Tibial nerve (tissue), 4 donors: ENCODE measurements at regions not wholly inside any gene's neighbourhood (a gene's known extent, or its start where the extent isn't known, plus 50 kb on each side); places are given as distances from the start of the nearest gene placed in this dataset.

Experiments
- DNase-seq, 2 donors: peaks; one replicate each; pipeline ENCODE4 v3.0.0-alpha.2; 2019; ENCODE audit warnings: low spot score in 2 of 2
- H3K27ac ChIP-seq, 4 donors: fragments of 200-600 bp; sonication (generic) in 3 of 4; one replicate each; pipeline ENCODE4 v1.5.1; 2017 to 2019; ENCODE audit warnings: mild to moderate bottlenecking in 1 of 4
- H3K27me3 ChIP-seq, 2 donors: fragments of 200-600 bp; sonication (generic) in 1 of 2; one replicate each; pipeline versions ENCODE4 v1.5.1 to v1.6.0; 2017 to 2019
- H3K36me3 ChIP-seq, 3 donors: fragments of 200-600 bp; sonication (generic); one replicate each; pipeline ENCODE4 v1.5.1; 2018 to 2019
- H3K4me1 ChIP-seq, 4 donors: fragments of 200-600 bp; sonication (generic) in 3 of 4; one replicate each; pipeline ENCODE4 v1.5.1; 2017 to 2019
- H3K4me3 ChIP-seq, 4 donors: fragments of 200-600 bp; sonication (generic) in 3 of 4; one replicate each; pipeline ENCODE4 v1.5.1; 2017 to 2019; ENCODE audit warnings: mild to moderate bottlenecking in 1 of 4, moderate library complexity in 1 of 4
- H3K9me3 ChIP-seq, 4 donors: fragments of 200-600 bp; sonication (generic) in 3 of 4; one replicate each; pipeline ENCODE4 v1.5.1; 2017 to 2019
- CTCF ChIP-seq, 5 experiments: fragments of 200-600 bp in 3 of 5; fragments of 450-650 bp in 2 of 5; sonication (generic) in 3 of 5; IDR thresholded peaks; one replicate each; pipeline ENCODE4 v1.5.1; 2016 to 2019; ENCODE audit warnings: antibody characterized with exemption in 5 of 5, mild to moderate bottlenecking in 3 of 5, moderate library complexity in 2 of 5
- EP300 ChIP-seq, 2 donors: sonication (generic); formaldehyde crosslinking; IDR thresholded peaks; one replicate each; pipeline ENCODE4 v1.6.1; 2017; ENCODE audit warnings: antibody characterized with exemption in 2 of 2, mild to moderate bottlenecking in 1 of 2
- POLR2A ChIP-seq, 2 donors: fragments of 450-650 bp; IDR thresholded peaks; one replicate each; pipeline ENCODE4 v1.6.1; 2017; ENCODE audit warnings: antibody characterized with exemption in 2 of 2, mild to moderate bottlenecking in 2 of 2, moderate library complexity in 2 of 2
- WGBS, 2 donors: methylation state at CpG; one replicate each; pipeline ENCODE4 v1.1.5; 2018; 5-methylcytosine and 5-hydroxymethylcytosine counted together

- DNase-seq: no peak
- TF ChIP-seq POLR2A (IDR thresholded peaks at IDR 0.05): no peak
- no peak for TF ChIP-seq EP300 (IDR thresholded peaks at IDR 0.05)
- TF ChIP-seq CTCF (IDR thresholded peaks at IDR 0.05): no peak
- no peaks in the 10 kb centered on the region for H3K9me3 ChIP-seq
- H3K27me3 ChIP-seq: no peaks in the 10 kb centered on the region
- H3K27ac ChIP-seq: no peak overlapping the region
- H3K36me3 ChIP-seq: no peaks in the 10 kb centered on the region
- H3K4me3 ChIP-seq: no peak overlapping the region
- H3K4me1 ChIP-seq: no peaks in the 10 kb centered on the region
- 81 to 89% methylated on average over 2 of the region's 2 CpGs for WGBS, 2 donors
Measured at GRCh38 chr6:98024359-98024758, 741.3 kb upstream of the MMS22L start.

- TF ChIP-seq EP300 (IDR thresholded peaks at IDR 0.05): no peak
- Histone ChIP-seq H3K36me3 (no peaks in the 10 kb centered on the region), H3K27me3 (no peaks in the 10 kb centered on the region), H3K27ac (no peak overlapping the region), H3K9me3 (no peaks in the 10 kb centered on the region), H3K4me3 (no peak overlapping the region), H3K4me1 (no peaks in the 10 kb centered on the region)
- 83 to 84% methylated on average over 2 of the region's 2 CpGs for WGBS, 2 donors
- no peak for DNase-seq
Measured at GRCh38 chr6:98027898-98028297, 744.9 kb upstream of the MMS22L start.

GRCh38 chr6:98033617-98034016 is 750.6 kb upstream of the MMS22L start:
- Histone ChIP-seq H3K4me3 (no peak overlapping the region), H3K27ac (no peak overlapping the region), H3K27me3 (no peaks in the 10 kb centered on the region), H3K36me3 (no peaks in the 10 kb centered on the region), H3K9me3 (no peaks in the 10 kb centered on the region), H3K4me1 (no peaks in the 10 kb centered on the region)
- DNase-seq: no peak
- WGBS, 2 donors: 75 to 77% methylated on average over 3 of the region's 3 CpGs
- TF ChIP-seq CTCF (IDR thresholded peaks at IDR 0.05) (no peak), EP300 (IDR thresholded peaks at IDR 0.05) (no peak)

GRCh38 chr6:98036344-98036923 is 753.4 kb upstream of the MMS22L start:
- H3K4me1 ChIP-seq: no peaks in the 10 kb centered on the region
- H3K27ac ChIP-seq: no peak overlapping the region
- no peaks in the 10 kb centered on the region for H3K9me3 ChIP-seq
- no peak overlapping the region for H3K4me3 ChIP-seq
- H3K36me3 ChIP-seq: no peaks in the 10 kb centered on the region
- 55 to 58% methylated on average over 5 of the region's 5 CpGs for WGBS, 2 donors
- H3K27me3 ChIP-seq: no peaks in the 10 kb centered on the region
- DNase-seq: no peak
- no peak for TF ChIP-seq EP300 (IDR thresholded peaks at IDR 0.05)
- no peak for TF ChIP-seq CTCF (IDR thresholded peaks at IDR 0.05)
- no peak for TF ChIP-seq POLR2A (IDR thresholded peaks at IDR 0.05)

- DNase-seq: no peak
- H3K4me3 ChIP-seq: no peak overlapping the region
- TF ChIP-seq CTCF (IDR thresholded peaks at IDR 0.05) (no peak), EP300 (IDR thresholded peaks at IDR 0.05) (no peak), POLR2A (IDR thresholded peaks at IDR 0.05) (no peak)
- H3K27me3 ChIP-seq: no peaks in the 10 kb centered on the region
- H3K36me3 ChIP-seq: no peaks in the 10 kb centered on the region
- 63 to 67% methylated on average over 6 of the region's 6 CpGs for WGBS, 2 donors
- H3K27ac ChIP-seq: no peak overlapping the region
- no peaks in the 10 kb centered on the region for H3K9me3 ChIP-seq
- no peaks in the 10 kb centered on the region for H3K4me1 ChIP-seq
Measured at GRCh38 chr6:98037571-98037970, 754.6 kb upstream of the MMS22L start.

- DNase-seq: no peak
- H3K36me3 ChIP-seq: no peaks in the 10 kb centered on the region
- H3K9me3 ChIP-seq: no peaks in the 10 kb centered on the region
- no peaks in the 10 kb centered on the region for H3K27me3 ChIP-seq
- H3K27ac ChIP-seq: no peak overlapping the region
- no peak for TF ChIP-seq POLR2A (IDR thresholded peaks at IDR 0.05)
- TF ChIP-seq EP300 (IDR thresholded peaks at IDR 0.05): no peak
- TF ChIP-seq CTCF (IDR thresholded peaks at IDR 0.05): no peak
- no peaks in the 10 kb centered on the region for H3K4me1 ChIP-seq
- 56 to 65% methylated on average over 5 of the region's 5 CpGs for WGBS, 2 donors
- no peak overlapping the region for H3K4me3 ChIP-seq
Measured at GRCh38 chr6:98039443-98039842, 756.4 kb upstream of the MMS22L start.
